ENCODE measurements at regions not wholly inside any gene's neighbourhood (a gene's known extent, or its start where the extent isn't known, plus 50 kb on each side); places are given as distances from the start of the nearest gene placed in this dataset.

DNA sequence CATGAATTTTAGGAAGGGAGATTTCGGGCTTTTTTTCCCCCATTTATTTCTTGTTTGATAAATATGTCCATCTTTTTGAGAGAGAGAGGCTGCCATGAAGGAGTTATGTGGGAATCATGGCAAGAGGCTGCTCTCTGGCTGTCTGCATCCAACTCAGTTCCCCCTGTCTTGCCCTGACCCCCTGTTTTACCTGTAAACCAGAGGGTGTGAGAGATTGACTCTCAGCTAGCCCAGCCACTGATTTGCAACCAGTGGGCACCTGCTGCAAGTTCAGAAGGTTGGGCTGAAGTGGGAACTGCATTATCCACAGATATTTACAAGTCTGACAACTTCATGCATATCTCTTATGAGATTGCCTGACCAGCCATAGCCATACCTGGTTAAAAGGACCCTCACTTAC, 625.4 kb upstream of the FANCL start:
- in situ Hi-C loops (cut with HindIII; ENCODE audit: low pct_unique_long_range_greater_than_20kb, low sequenced_read_pairs) (no loop called here), intact Hi-C loops (cut with micrococcal nuclease; ENCODE audit: unreplicated experiment) (no loop called here)
- no peak for DNase-seq (ENCODE audit: low read depth, low spot score)
- BruUV-seq (replicated peaks), result no TSS peak
- no peak overlapping the region for H3K4me3 ChIP-seq (ENCODE audit: low read depth in 2 of 2, low read length in 2 of 2)
- ChIA-PET POLR2A (no interaction called here), CTCF (no interaction called here)
- no peaks in the 10 kb centered on the region for H3K36me3 ChIP-seq (ENCODE audit: control insufficient read depth, insufficient read depth, low read length)
- H3K27ac ChIP-seq (ENCODE audit: low read length), result no peak overlapping the region
- no peaks in the 10 kb centered on the region for H3K4me1 ChIP-seq (ENCODE audit: control insufficient read depth, insufficient read depth, low read length)
- H3K27me3 ChIP-seq (ENCODE audit: control insufficient read depth, insufficient read depth, low read length), result no peaks in the 10 kb centered on the region
- TF ChIP-seq TCF7L2 (IDR thresholded peaks at IDR 0.05; ENCODE audit: low read depth, low read length), result no peak
- TF ChIP-seq POLR2AphosphoS5 (IDR thresholded peaks at IDR 0.05; ENCODE audit: low read depth, low read length), result no peak
- TF ChIP-seq, protein P1, sequence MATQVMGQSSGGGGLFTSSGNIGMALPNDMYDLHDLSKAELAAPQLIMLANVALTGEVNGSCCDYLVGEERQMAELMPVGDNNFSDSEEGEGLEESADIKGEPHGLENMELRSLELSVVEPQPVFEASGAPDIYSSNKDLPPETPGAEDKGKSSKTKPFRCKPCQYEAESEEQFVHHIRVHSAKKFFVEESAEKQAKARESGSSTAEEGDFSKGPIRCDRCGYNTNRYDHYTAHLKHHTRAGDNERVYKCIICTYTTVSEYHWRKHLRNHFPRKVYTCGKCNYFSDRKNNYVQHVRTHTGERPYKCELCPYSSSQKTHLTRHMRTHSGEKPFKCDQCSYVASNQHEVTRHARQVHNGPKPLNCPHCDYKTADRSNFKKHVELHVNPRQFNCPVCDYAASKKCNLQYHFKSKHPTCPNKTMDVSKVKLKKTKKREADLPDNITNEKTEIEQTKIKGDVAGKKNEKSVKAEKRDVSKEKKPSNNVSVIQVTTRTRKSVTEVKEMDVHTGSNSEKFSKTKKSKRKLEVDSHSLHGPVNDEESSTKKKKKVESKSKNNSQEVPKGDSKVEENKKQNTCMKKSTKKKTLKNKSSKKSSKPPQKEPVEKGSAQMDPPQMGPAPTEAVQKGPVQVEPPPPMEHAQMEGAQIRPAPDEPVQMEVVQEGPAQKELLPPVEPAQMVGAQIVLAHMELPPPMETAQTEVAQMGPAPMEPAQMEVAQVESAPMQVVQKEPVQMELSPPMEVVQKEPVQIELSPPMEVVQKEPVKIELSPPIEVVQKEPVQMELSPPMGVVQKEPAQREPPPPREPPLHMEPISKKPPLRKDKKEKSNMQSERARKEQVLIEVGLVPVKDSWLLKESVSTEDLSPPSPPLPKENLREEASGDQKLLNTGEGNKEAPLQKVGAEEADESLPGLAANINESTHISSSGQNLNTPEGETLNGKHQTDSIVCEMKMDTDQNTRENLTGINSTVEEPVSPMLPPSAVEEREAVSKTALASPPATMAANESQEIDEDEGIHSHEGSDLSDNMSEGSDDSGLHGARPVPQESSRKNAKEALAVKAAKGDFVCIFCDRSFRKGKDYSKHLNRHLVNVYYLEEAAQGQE (IDR thresholded peaks at IDR 0.05; ENCODE audit: insufficient read depth in 1 of 2, low read depth in 2 of 2, low read length in 1 of 2), result no peak
- TF ChIP-seq SIN3A (IDR thresholded peaks at IDR 0.05; ENCODE audit: borderline replicate concordance, insufficient read depth, low read depth, low read length), result no peak
- TF ChIP-seq, protein P2, sequence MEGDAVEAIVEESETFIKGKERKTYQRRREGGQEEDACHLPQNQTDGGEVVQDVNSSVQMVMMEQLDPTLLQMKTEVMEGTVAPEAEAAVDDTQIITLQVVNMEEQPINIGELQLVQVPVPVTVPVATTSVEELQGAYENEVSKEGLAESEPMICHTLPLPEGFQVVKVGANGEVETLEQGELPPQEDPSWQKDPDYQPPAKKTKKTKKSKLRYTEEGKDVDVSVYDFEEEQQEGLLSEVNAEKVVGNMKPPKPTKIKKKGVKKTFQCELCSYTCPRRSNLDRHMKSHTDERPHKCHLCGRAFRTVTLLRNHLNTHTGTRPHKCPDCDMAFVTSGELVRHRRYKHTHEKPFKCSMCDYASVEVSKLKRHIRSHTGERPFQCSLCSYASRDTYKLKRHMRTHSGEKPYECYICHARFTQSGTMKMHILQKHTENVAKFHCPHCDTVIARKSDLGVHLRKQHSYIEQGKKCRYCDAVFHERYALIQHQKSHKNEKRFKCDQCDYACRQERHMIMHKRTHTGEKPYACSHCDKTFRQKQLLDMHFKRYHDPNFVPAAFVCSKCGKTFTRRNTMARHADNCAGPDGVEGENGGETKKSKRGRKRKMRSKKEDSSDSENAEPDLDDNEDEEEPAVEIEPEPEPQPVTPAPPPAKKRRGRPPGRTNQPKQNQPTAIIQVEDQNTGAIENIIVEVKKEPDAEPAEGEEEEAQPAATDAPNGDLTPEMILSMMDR (IDR thresholded peaks at IDR 0.05), result no peak
- H3K9me3 ChIP-seq (ENCODE audit: control insufficient read depth, insufficient read depth, low read depth, low read length), result no peaks in the 10 kb centered on the region
- no peak for ATAC-seq

DNA sequence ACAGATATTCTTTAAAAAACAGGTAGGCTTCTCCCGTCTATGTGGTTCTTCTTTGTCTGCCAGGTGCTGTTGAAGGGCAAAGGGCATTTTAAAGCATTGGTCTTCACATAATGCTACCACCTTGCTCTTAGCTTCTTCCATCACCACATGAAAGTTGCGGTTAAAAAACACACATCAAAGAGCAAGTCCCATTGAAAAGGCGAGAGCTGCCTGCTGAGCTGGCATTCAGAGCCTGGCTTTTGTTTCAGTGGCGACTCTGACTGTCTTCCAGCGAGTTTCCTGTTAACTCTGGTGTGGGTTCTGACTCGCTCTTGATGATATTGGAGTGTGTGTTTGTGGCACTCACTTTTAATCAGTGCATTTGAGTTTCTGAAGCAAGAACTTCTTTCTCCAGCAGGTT, 624.9 kb upstream of the FANCL start:
- in situ Hi-C loops (cut with HindIII; ENCODE audit: low pct_unique_long_range_greater_than_20kb, low sequenced_read_pairs), result no loop called here
- H3K36me3 ChIP-seq (ENCODE audit: control insufficient read depth, insufficient read depth, low read length), result no peaks in the 10 kb centered on the region
- ChIA-PET CTCF (no interaction called here), POLR2A (no interaction called here)
- TF ChIP-seq TCF7L2 (IDR thresholded peaks at IDR 0.05; ENCODE audit: low read depth, low read length), result no peak
- TF ChIP-seq, protein P1 (IDR thresholded peaks at IDR 0.05; ENCODE audit: insufficient read depth in 1 of 2, low read depth in 2 of 2, low read length in 1 of 2), result no peak
- TF ChIP-seq, protein P2 (IDR thresholded peaks at IDR 0.05), result no peak
- no peak for TF ChIP-seq POLR2AphosphoS5 (IDR thresholded peaks at IDR 0.05; ENCODE audit: low read depth, low read length)
- intact Hi-C loops (cut with micrococcal nuclease; ENCODE audit: unreplicated experiment), result no loop called here
- ATAC-seq, result no peak
- no peak for DNase-seq (ENCODE audit: low read depth, low spot score)
- H3K4me3 ChIP-seq (ENCODE audit: low read depth in 2 of 2, low read length in 2 of 2), result no peak overlapping the region
- H3K27me3 ChIP-seq (ENCODE audit: control insufficient read depth, insufficient read depth, low read length), result no peaks in the 10 kb centered on the region
- no peak overlapping the region for H3K27ac ChIP-seq (ENCODE audit: low read length)
- H3K4me1 ChIP-seq (ENCODE audit: control insufficient read depth, insufficient read depth, low read length), result no peaks in the 10 kb centered on the region
- no peaks in the 10 kb centered on the region for H3K9me3 ChIP-seq (ENCODE audit: control insufficient read depth, insufficient read depth, low read depth, low read length)
- no TSS peak for BruUV-seq (replicated peaks)
